ENCODE measurements at regions not wholly inside any gene's neighbourhood (a gene's known extent, or its start where the extent isn't known, plus 50 kb on each side); places are given as distances from the start of the nearest gene placed in this dataset.

- TF ChIP-seq DEAF1 (CRISPR knock-in tag; IDR thresholded peaks at IDR 0.05), result no peak
- no peak for TF ChIP-seq HEY1 (CRISPR knock-in tag; IDR thresholded peaks at IDR 0.05; ENCODE audit: borderline replicate concordance)
- no peak for TF ChIP-seq TFAP4 (CRISPR knock-in tag; IDR thresholded peaks at IDR 0.05; ENCODE audit: borderline replicate concordance)
- no peak for TF ChIP-seq NKRF (IDR thresholded peaks at IDR 0.05; ENCODE audit: borderline replicate concordance)
- TF ChIP-seq MCM7 (IDR thresholded peaks at IDR 0.05), result no peak
Observed at GRCh38 chr18:46373131-46373530, 268.9 kb downstream of the HAUS1 start (continued).

GRCh38 chr18:46373791-46374190 lies 269.6 kb downstream of the HAUS1 start:
- Histone ChIP-seq H3K4me1 (replicated peaks in 1 of 2; ENCODE audit: control insufficient read depth in 2 of 2, insufficient read depth in 2 of 2, low read length in 2 of 2) (no peaks in the 10 kb centered on the region; a peak in 1 of 5 replicates), H3K4me2 (ENCODE audit: insufficient read depth, low read length) (no peak overlapping the region), H3K36me3 (ENCODE audit: control insufficient read depth, insufficient read depth, low read length) (no peaks in the 10 kb centered on the region), H3K9me1 (ENCODE audit: control insufficient read depth, insufficient read depth, low read length) (no peaks in the 10 kb centered on the region), H2AFZ (ENCODE audit: low read depth, low read length) (no peak overlapping the region), H4K20me1 (replicated peaks; ENCODE audit: control insufficient read depth, insufficient read depth, low read length) (no peaks in the 10 kb centered on the region; the same call in 1 of the 2 replicates), H3K4me3 (no peak overlapping the region), H3K27me3 (ENCODE audit: control insufficient read depth in 2 of 2, insufficient read depth in 2 of 2, low read length in 2 of 2) (no peaks in the 10 kb centered on the region; a peak in 1 of 5 replicates), H3K9me3 (replicated peaks; ENCODE audit: control insufficient read depth, insufficient read depth, low read depth, low read length) (no peaks in the 10 kb centered on the region), H3K27ac (ENCODE audit: extremely low read depth, low read depth, low read length) (no peak overlapping the region), H3K79me2 (ENCODE audit: control insufficient read depth, insufficient read depth, low read length) (no peaks in the 10 kb centered on the region), H3K9ac (ENCODE audit: insufficient read depth in 1 of 2, low read depth in 2 of 2, low read length in 2 of 2) (no peak overlapping the region)
- CTCF ChIA-PET (ENCODE audit: low intra/inter-chr PET ratio), result no interaction called here
- intact Hi-C loops (cut with micrococcal nuclease) (no loop called here), in situ Hi-C loops (cut with MboI) (no loop called here)
- POLR2A ChIA-PET, result no interaction called here
- no peak for DNase-seq (ENCODE audit: extremely low read depth in 1 of 4, low spot score in 3 of 4)
- no peak for FAIRE-seq
- TF ChIP-seq AFF4 (CRISPR knock-in tag; IDR thresholded peaks at IDR 0.05), result no peak
- TF ChIP-seq SRSF1 (IDR thresholded peaks at IDR 0.05; ENCODE audit: low read depth, low read length), result no peak
- ATAC-seq, result no peak
- no TSS peak for BruUV-seq (replicated peaks)
- 0% methylated on average over 4 of the region's 7 CpGs for WGBS (ENCODE audit: insufficient coverage, low coverage, missing lambda C conversion rate)
